Glomerular visceral epithelial cell (primary cell): ENCODE measurements at regions not wholly inside any gene's neighbourhood (a gene's known extent, or its start where the extent isn't known, plus 50 kb on each side); places are given as distances from the start of the nearest gene placed in this dataset.

Experiments
- DNase-seq: peaks from one replicate; pipeline ENCODE4 v3.0.0-alpha.2; 2016; ENCODE audit errors: extremely low spot score

DNA sequence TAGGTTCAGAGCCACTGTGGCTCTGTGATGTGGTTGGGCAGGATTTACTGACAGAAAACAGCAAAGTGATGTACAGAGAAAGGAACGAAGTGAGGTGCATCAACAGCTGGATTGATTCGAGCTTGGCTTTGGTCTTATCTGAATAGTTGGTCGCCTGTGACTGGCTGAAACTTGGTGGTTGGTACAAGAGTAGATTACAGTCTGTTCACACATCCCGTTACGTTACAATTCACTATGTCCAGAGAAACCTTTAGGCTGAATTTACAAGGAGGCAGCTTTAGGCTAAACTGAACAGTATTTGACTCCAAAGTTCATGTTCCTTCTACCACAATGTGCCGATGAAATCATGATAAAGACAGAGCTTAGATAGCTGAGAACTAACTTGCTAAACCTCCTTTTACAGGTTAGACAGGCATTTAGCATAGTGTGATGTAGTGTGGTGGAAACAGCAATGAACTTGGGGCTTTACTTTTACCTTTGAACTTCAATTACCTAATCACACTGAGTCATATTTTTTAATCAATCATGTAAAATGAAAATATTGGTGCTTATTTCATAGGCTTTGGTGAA, 210.2 kb upstream of the PUM3 start:
- no peak for DNase-seq

DNA sequence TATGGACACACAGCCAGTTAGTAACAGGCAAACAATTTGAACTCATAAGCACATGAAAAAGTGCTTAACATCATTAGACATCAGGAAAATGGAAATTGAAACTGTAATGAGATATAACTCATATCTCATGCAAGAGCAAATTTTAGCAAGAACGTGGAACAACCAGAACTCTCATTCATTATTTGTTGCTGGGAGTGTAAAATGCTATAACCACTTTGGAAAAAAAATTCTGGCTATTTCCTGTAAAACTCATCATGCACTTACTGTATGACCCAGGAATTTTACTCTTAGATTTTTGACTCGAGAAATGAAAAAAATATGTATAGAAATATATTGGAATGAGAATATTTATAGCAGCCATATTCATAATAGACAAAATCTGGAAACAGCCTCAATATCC, 205.7 kb upstream of the PUM3 start:
- DNase-seq, result no peak

DNA sequence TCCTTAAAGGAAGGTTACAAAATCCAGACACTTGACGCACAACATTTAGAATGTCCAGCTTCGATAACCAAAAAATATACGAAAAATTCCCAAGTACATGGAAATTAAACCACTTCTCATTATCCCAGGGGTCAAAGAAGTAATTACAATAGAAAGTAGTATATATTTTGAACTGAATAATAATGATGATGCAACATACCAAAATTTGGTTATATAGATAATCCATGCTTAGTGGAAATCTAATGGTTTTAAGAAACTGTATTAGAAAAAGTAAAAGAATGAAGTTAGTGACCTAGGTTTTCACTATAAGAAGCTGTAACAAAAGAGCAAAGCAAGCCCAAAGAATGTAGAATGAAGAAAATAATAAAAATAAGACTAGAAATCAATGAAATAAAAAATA, 204.0 kb upstream of the PUM3 start:
- DNase-seq, result no peak

DNA sequence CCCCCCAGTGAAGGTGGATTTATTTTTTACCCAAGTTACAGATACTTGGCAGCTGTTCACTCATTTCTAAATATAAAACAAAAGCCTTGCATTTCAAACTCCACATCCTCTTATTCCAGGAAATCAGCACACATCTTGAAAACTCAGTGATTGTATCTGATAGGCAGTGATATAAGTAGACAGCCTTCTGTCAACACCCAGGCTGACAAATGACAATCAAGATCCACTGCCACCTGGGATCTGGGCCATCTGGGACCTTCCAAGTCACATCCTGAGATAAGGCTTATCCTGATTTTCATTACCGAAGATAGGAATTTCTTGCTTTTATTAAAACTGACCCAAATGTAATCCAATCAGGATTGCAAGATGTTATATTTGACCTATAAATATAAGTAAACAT, 201.3 kb upstream of the PUM3 start:
- no peak for DNase-seq

DNA sequence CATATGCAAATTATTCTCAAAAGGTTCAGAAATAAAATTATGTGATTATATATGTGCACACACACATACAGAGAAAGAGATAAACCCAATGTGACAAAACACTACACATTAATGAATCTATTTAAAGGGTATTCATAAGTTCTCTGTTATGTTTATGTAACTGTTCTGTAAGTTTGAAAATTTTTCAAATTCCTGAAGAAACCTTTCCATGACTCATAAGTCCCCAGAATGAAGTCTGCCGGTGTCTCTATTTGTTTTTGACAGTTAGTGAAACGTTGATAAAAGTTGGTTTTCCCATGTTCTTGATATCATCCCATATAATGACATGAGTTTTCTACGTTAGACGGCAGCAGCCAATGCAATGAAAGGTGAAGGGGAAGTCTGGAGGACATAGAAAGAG, 199.5 kb upstream of the PUM3 start:
- DNase-seq, result peak; percentile 7

DNA sequence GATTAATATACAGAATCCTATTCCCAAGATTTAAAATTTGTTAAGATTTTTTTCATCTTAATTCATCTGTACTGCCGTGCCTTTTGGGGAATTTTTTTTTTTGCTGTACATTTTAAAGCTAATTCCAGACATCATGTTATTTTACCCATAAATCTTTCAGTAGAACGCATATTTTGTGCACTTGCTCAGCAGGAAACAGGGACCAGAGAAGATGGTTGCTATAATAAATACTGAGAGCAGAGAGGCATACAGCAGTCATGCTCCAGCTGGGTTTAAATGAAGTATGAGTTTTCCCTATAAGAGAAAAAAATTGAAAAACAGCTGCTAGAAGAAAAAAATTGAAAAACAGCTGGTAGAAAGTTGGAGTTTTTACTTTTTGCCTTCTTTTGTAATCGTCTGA, 196.9 kb upstream of the PUM3 start:
- no peak for DNase-seq

DNA sequence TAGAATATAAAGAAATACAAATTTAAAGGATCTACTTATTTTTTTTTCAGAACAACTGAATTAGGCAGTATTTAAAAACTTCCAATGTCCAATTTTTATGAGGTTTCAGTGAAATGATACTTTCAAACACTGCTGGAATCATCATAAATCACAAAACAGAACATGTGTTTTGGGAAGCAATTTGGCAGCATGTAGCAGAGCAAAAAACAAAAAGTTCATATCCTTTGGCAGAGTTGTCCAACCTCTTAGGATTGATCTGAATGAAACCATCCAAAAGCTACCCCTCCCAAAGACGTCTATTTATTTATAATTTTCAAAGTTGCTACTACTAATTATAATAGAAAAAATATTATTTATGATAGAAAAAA, 192.4 kb upstream of the PUM3 start:
- DNase-seq, result no peak

DNA sequence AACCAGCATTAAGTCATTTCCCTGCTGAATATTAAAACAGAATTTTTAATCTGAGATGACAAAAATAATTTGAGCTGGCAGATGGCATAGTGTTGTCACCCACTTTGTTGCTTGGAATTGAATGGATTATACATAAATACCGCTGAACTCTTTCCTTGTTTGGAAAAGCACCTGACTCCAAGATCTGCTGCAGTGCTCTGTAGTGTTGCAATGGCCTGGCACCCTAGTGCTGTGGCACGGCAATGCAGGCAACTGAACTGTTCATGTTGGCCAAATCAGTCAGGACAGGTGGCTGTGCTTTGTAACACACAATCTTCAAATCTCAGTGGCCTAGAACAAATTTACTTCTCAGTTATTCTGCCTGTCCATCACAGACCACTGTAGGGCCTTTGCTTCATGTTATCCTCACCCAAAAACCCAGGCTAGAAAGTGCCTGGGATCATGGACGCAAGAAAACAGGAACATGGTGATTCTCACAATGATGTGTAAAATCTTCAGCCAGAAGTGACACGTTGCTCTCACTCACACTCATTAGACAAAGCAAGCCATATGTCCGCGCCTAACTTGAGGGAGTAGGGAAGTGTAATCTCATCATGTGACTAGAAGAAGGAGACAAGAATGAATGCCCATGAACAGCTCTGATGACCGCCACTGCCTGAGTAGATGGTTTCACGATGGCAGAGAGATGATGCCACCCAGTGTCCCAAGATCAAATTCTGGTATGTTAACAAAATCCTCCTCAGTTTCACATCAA, 191.9 kb upstream of the PUM3 start:
- no peak for DNase-seq

DNA sequence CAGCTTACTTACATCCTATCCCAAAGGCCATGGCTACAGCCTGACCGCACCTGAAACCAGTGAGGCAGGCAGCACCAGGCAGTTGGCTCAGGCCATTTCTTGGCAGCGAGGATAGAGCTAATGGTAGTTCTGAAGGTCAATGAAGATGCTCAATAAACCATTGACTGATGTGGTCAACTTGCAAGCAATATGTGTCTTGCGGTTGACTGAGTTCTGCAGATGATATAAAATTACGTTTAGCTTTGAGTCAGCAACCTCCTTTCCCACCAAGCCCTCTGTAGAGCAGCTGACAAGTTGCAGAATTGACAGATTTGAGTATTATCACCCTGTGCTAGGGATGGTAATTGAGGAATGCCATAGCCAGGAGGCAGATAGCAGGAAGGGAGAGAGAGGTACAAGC, 189.0 kb upstream of the PUM3 start:
- DNase-seq, result no peak

DNA sequence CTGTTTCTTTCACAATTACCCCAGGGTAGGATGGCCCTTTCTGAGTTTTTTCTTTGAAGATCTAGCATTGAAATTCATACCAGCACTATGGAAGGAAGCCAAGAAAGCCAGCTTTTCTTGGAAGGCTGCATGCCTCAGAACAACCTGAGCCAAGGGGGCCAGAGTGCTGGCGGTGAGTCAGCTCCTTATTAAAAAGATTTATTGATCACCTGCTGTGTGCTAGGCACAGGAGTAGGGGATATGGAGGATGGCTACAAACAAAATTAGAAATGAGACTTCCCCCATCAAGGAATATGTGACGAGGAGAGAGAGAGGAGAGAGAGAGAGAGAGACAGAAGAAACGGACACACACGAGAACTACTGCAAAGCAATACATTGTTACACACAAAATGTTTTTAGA, 184.6 kb upstream of the PUM3 start:
- DNase-seq, result no peak

DNA sequence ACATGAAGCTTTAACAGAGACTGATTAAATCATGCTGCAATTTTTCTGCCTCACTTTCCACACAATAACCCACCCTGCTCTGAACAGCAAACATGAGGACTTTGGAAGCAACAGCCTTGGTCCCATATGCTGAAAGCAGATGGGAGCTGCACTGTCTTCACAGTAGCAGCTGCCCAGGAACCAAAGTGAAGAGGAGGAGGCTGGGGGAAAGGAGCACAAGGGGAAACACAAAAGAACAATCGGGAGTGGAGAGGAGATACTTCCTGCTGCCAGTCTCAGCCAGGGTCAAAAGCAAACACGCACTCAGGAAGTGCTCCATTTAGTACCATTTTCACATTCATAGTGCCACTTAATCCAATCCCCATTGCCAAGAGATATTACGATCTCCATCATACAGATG, 183.3 kb upstream of the PUM3 start:
- DNase-seq, result no peak

DNA sequence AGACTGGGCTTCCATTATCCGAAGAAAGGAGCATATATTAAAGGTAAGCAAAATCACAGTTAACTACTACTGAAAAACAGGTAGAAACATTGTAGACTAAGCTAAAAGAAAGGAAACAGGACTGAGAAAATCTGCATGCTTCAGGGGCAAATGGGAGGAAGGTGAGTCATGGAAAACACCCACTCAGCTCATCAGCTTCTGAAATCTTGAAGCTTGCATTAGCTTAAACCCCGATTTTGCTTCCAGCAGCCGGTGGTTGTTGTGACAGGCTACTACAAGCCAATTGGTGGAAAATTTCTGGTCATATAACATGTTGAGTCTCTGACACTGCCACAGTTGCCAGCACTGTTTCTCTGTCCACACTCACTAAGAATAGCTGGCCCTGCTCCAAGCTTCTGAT, 179.6 kb upstream of the PUM3 start:
- DNase-seq, result no peak

DNA sequence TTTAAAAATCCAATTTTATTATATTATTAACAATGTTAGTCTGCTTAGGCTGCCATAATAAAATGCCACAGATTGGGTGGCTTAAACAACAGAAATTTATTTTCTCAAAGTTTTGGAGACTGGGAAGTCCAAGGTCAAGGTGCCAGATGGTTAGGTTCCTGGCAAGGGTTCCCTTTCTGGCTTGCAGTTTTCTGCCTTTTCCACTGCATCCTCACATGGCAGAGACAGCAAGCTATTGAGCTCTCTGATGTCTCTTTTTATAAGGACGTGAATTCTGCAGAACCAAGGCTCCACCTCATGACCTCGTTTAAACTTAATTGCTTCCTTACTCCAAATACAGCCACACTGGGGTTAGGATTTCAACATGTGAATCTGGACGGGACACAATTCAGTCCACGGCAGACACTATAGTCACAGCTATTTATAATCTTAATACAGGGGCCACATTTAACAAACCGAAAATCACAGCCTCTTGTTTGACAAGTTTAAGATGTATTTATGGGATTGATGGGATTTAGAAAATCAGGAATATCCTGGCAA, 174.9 kb upstream of the PUM3 start:
- no peak for DNase-seq

DNA sequence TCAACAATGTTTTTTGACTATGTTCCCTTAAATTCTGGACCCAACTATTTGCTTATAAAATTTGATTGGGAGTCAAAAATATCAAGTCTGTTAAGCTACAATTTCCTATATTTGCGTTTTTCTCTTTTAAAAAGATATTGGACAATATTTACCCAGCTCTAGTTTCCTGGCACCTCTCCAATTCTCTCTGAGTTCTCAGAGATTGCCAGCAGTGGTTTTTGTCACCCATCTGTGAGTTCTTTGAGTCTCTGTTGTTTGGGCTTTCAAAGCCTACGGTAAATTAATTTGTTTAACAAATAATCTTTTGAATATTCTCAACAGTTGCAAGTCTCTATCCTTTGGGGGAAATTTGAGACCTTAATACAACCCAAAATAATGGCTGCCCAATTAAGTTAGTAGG, 174.2 kb upstream of the PUM3 start:
- DNase-seq, result no peak

DNA sequence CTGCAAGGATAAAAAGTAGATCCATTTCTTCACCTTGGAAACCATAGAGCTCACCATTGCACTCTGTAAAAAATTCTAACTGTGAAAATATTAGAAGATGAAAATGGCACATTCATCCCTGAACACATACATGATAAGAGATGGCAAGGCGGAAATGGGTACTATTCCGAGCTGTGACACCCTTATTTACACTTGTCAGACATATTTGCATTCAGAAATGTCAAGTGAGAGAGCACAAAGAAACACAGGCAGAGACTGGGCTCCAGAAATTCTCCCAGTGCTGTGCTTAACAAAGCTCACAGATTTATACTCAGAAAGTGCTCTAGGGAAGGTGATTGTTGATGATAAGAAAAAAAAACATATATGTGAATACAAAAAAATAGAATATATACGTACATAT, 170.3 kb upstream of the PUM3 start:
- DNase-seq, result no peak

DNA sequence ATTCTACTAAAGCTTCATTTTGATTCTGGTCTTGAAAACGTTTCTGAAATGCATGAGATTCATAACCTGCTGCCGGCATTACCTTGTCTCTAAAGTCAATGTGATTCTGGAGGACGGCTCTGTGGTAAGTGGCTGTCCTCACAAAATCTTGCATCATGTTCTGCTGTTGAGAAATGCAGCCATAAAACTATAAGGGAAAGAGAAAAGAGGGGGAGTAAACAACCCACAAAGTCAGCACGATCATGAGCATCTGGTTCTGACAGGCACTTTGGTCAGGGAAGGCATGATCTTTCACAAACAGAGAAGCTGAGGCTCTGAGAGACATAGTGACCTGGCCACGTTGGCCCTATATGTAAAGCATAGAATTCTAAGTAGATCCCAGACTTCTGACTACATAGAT, 168.9 kb upstream of the PUM3 start:
- no peak for DNase-seq

DNA sequence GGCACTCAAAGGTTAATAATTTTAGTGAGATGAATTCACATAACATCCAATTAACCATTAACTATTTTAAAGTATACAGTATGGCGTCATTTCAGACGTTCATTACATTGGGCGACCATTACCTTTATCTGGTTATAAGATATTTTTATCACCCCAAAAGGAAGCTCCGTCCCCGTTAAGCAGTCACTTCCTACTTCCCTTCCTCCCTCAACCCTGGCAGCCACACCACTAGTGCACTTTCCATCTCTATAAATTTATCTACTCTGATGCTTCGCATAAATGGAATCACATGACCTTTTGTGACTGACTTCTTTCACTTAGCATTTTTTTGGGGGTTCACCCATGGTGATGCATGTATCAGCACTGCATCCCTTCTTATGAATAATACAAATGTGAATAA, 168.3 kb upstream of the PUM3 start:
- no peak for DNase-seq

DNA sequence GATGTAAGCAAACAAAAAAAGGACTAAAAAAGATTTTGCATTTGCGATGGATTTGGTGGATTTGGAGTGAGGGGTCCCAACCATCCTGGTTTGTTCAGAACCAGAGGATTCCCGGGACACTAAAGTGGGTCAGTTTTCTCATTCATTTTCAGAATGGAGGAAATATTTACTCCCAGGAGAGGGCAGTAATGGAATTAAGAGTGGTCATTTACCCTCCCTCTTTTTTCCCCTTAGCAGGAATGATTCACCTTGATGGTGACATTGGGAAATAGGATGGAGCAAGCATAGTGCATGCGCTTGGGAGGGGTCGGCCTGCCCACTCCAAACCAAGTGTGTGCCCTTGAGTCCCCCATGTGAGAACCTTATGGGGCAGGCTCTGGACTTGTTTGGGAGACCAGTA, 164.2 kb upstream of the PUM3 start:
- no peak for DNase-seq

DNA sequence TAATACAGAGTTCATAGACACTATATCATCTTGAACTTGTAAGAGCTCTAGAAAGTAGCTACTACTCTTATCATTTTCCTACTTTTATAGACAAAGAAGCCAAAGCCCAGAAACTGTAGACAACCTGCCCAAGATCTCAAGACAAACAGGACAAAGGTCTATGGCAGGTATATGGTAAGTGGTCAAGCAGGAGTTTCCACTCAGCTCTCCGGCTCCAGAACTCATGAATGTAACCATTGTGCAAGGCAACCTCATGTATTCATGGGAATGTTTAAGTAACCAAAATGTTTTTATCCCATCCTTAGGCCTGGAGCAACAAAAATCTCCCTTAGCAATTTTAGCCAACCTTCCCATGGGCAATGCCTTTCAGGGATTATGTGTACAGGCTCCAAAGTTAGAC, 163.4 kb upstream of the PUM3 start:
- no peak for DNase-seq

DNA sequence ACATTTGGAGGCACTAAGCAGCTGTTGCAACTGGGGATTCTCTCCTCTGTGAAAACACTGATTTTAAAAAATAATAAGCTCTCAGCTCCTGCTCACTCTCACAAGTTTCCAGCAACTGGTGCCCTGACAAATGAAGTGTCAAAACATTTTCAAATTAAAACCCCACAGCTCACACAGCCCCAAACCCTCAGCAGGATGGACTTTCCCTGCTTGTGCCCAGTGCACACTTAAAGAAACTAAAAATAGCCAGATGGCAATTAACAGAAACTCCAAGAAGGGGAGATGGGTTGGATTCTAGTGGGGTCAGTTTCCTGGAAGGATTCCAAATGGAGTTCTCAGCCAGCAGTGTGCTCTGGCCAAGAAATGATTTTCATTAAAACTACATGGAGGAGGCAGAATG, 163.0 kb upstream of the PUM3 start:
- no peak for DNase-seq

DNA sequence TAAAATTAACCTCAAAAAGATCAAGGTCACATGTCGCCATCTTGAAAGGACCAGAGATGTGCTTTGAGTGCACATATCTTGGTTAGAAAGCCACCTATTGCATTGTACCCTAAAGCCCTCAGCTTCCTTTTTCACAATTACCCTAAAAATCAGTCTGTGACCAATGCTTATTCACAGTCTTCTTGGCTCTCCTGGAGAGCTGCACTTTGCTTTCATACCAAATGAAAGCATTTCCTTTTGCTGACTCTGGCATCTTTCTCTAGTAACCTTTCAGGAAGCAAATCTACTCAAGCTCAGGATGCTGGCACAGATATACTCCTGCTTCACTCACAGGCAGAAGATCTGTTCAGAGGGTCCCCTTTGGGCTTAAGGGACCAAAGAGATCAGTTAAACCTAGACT, 160.7 kb upstream of the PUM3 start:
- no peak for DNase-seq

DNA sequence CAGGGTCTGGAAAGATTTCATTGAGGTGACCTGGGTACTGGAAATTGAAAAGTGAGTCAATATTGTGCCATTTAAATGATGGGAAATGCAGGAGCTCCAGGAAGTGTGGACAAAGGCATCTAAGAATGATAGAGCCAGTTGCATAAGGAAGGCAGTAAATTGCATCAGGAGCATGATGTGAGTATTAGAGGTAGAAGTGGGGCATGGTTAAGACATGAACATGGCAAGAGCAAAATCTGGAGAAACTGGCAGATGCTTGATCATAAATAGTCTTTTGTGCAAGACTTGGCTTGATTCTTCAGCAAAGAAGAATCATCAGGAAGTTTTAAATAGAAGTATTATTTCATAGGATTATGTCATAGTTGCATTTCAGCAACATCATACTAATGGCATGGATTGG, 157.4 kb upstream of the PUM3 start:
- DNase-seq, result no peak

DNA sequence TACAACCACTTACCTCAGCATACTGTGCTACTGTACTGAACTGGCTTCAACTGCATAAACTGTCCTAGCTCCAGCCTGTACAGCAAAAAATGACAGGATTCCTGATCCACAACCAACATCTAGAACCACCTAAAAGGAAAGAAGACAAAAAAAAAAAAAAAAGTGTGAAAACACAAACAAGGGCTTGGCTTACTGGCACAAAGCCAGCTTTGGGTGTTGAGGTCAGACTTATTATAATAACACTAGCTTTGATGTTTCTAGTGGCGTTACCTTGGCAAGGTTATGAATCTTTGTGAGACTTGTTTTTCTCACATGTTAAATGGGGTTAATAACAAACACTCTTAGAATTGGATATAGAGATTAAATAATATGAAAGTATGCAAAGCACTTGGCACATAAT, 148.5 kb upstream of the PUM3 start:
- DNase-seq, result no peak

DNA sequence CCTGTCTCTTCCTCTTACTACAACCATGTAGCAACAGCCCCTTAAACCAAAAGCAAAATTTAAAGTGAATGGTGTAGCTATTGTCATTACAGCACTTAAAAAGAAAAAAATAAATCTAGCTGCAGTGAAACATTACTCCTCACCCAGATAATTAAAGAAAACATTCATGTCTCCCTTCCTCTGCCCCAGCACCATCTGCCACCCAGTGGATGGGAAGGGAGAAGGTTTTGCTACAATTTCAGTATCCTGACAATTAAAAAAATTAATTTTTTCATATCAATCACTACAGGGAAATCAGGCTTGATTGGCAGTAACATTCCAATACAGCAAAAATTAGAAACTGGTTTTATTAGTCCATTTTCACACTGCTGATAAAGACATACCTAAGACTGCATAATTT, 147.4 kb upstream of the PUM3 start:
- DNase-seq, result no peak
